ENCODE measurements at regions not wholly inside any gene's neighbourhood (a gene's known extent, or its start where the extent isn't known, plus 50 kb on each side); places are given as distances from the start of the nearest gene placed in this dataset.

DNA sequence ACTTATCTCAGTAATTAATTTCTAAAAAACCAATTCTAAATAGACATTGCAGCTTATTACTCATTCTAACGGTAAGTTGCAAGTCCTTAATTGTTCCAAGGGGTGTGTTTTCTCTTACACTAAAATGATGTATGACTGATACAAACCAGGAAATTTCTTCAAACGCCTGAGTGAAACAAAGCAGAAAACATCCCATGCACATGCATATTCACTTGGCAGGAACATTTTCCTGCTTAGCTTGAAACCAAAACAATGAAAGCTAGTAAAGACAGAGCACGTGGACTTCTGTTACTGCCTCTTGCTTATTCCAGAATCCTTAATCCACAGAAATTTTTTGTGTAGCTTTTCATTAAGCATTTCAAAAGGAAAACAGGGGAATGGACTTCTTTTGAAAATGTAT lies 187.7 kb downstream of the MTERF1 start:
- Histone ChIP-seq H4K20me1 (ENCODE audit: insufficient read depth) (no peaks in the 10 kb centered on the region), H3K27me3 (replicated peaks; ENCODE audit: insufficient read depth) (no peaks in the 10 kb centered on the region), H2AFZ (no peak overlapping the region), H3K4me1 (ENCODE audit: insufficient read depth) (peaks cover 18% of the 10 kb centered on the region; the same call in 1 of the 2 replicates), H3K9me3 (ENCODE audit: low read depth) (no peaks in the 10 kb centered on the region), H3K36me3 (ENCODE audit: low read depth) (no peaks in the 10 kb centered on the region), H3K9me2 (ENCODE audit: insufficient read depth) (no peaks in the 10 kb centered on the region), H3K27ac (no peak overlapping the region), H3K4me3 (no peak overlapping the region), H3K9ac (no peak overlapping the region), H3K79me2 (ENCODE audit: insufficient read depth) (no peaks in the 10 kb centered on the region), H3K4me2 (ENCODE audit: unreplicated experiment) (no peak overlapping the region), H3F3A (ENCODE audit: insufficient read depth) (peaks cover 16% of the 10 kb centered on the region; the same call in 1 of the 2 replicates)
- 10 to 14% methylated on average over 3 of the region's 3 CpGs for WGBS, 2 experiments (ENCODE audit: low coverage in 1 of 2, low lambda C conversion rate in 2 of 2, missing lambda C conversion rate in 2 of 2)
- in situ Hi-C loops (cut with MboI), result no loop called here
- TF ChIP-seq EZH2 (IDR thresholded peaks at IDR 0.05; ENCODE audit: insufficient read depth, poor library complexity, severe bottlenecking) (no peak), EZH2phosphoT487 (IDR thresholded peaks at IDR 0.05; ENCODE audit: insufficient read depth, low read depth) (no peak)
- peak; percentile 38 for DNase-seq

DNA sequence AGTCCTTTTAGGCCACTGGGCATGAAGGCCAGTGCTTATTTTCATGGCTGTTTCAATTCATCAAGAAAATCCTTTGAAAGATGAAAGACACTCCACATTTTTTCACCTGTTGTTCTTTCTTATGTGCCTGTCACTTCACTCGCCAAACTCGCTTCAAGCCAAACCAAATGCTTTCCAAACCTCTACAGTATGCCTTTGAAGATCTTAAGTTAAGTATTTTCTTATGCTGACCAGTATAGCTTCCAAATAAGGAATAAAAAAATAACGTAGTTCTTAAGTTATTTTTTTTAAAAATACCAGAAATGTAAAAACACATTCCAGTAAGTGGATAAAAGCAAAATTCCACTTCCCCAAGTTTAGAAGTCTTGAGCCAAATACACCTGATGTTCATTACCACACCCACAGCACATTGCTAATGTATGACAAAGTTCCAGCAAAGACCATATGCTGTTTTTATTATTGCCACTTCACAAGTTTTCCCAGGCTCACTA lies 186.1 kb downstream of the MTERF1 start:
- H3K4me2 ChIP-seq (ENCODE audit: unreplicated experiment), result no peak overlapping the region
- peaks cover 18% of the 10 kb centered on the region; the same call in 1 of the 2 replicates for H3K4me1 ChIP-seq (ENCODE audit: insufficient read depth)
- no peaks in the 10 kb centered on the region for H3K9me3 ChIP-seq (ENCODE audit: low read depth)
- no peaks in the 10 kb centered on the region for H3K79me2 ChIP-seq (ENCODE audit: insufficient read depth)
- no peak for TF ChIP-seq EZH2 (IDR thresholded peaks at IDR 0.05; ENCODE audit: insufficient read depth, poor library complexity, severe bottlenecking)
- no peak for TF ChIP-seq EZH2phosphoT487 (IDR thresholded peaks at IDR 0.05; ENCODE audit: insufficient read depth, low read depth)
- no peak overlapping the region for H3K27ac ChIP-seq
- H3K4me3 ChIP-seq, result no peak overlapping the region
- WGBS, 2 experiments (ENCODE audit: low coverage in 1 of 2, low lambda C conversion rate in 2 of 2, missing lambda C conversion rate in 2 of 2), result 25 to 38% methylated on average over 3 of the region's 3 CpGs
- H2AFZ ChIP-seq, result no peak overlapping the region
- no peaks in the 10 kb centered on the region for H3K36me3 ChIP-seq (ENCODE audit: low read depth)
- no peaks in the 10 kb centered on the region for H4K20me1 ChIP-seq (ENCODE audit: insufficient read depth)
- H3K9ac ChIP-seq, result no peak overlapping the region
- no peaks in the 10 kb centered on the region for H3K27me3 ChIP-seq (replicated peaks; ENCODE audit: insufficient read depth)
- H3F3A ChIP-seq (ENCODE audit: insufficient read depth), result peaks cover 16% of the 10 kb centered on the region; the same call in 1 of the 2 replicates
- in situ Hi-C loops (cut with MboI), result no loop called here
- DNase-seq, result peak; percentile 20
- H3K9me2 ChIP-seq (ENCODE audit: insufficient read depth), result no peaks in the 10 kb centered on the region

DNA sequence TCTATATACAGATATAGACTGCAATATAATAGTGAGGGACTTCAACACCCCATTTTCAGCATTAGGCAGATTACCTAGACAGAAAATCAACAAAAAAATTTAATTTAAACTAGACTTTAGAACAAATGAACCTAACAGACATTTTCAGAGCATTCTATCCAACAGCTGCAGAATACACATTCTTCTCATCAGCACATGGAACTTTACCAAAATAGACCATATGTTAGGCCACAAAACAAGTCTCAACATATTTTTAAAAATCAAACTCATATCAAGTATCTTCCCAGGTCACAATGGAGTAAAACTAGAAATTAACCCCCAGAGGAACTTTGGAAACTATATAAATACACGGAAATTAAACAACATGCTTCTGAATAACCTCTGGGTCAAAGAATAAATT lies 169.6 kb downstream of the MTERF1 start:
- H4K20me1 ChIP-seq (ENCODE audit: insufficient read depth), result no peaks in the 10 kb centered on the region
- no peaks in the 10 kb centered on the region for H3K79me2 ChIP-seq (ENCODE audit: insufficient read depth)
- no peaks in the 10 kb centered on the region for H3K4me1 ChIP-seq (ENCODE audit: insufficient read depth)
- DNase-seq, result no peak
- no peaks in the 10 kb centered on the region for H3K27me3 ChIP-seq (replicated peaks; ENCODE audit: insufficient read depth)
- no peak overlapping the region for H3K9ac ChIP-seq
- 16 to 24% methylated on average over 1 of the region's 1 CpG for WGBS, 2 experiments (ENCODE audit: low coverage in 1 of 2, low lambda C conversion rate in 2 of 2, missing lambda C conversion rate in 2 of 2)
- H3K27ac ChIP-seq, result no peak overlapping the region
- no peaks in the 10 kb centered on the region for H3F3A ChIP-seq (ENCODE audit: insufficient read depth)
- no peak for TF ChIP-seq EZH2 (IDR thresholded peaks at IDR 0.05; ENCODE audit: insufficient read depth, poor library complexity, severe bottlenecking)
- in situ Hi-C loops (cut with MboI), result no loop called here
- H3K36me3 ChIP-seq (ENCODE audit: low read depth), result no peaks in the 10 kb centered on the region
- no peak overlapping the region for H3K4me2 ChIP-seq (ENCODE audit: unreplicated experiment)
- no peak overlapping the region for H2AFZ ChIP-seq
- no peaks in the 10 kb centered on the region for H3K9me3 ChIP-seq (ENCODE audit: low read depth)
- no peak overlapping the region for H3K4me3 ChIP-seq
- no peaks in the 10 kb centered on the region for H3K9me2 ChIP-seq (ENCODE audit: insufficient read depth)

DNA sequence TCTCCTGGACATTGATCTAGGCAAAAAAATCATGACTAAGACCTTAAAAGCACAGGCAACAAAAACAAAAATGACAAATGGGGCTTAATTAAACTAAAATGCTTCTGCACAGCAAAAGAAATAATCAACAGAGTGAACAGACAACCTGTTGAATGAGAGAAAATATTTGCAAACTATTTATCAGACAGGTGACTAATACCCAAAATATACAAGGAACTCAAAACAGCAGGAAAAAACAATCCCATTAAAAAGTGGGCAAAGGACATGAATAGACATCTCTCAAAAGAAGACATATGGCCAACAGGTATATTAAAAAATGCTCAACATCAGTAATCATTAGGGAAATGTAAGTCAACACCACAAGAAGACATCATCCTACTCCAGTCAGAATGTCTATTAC lies 166.8 kb downstream of the MTERF1 start:
- no peak for DNase-seq
- H3K79me2 ChIP-seq (ENCODE audit: insufficient read depth), result no peaks in the 10 kb centered on the region
- no peaks in the 10 kb centered on the region for H4K20me1 ChIP-seq (ENCODE audit: insufficient read depth)
- 0 out of 2 replicates have a peak, but pooled peaks cover 9% of the 10 kb centered on the region for H3F3A ChIP-seq (ENCODE audit: insufficient read depth)
- no peaks in the 10 kb centered on the region for H3K9me3 ChIP-seq (ENCODE audit: low read depth)
- H2AFZ ChIP-seq, result no peak overlapping the region
- no peaks in the 10 kb centered on the region for H3K36me3 ChIP-seq (ENCODE audit: low read depth)
- TF ChIP-seq EZH2phosphoT487 (IDR thresholded peaks at IDR 0.05; ENCODE audit: insufficient read depth, low read depth), result no peak
- no peak for TF ChIP-seq EZH2 (IDR thresholded peaks at IDR 0.05; ENCODE audit: insufficient read depth, poor library complexity, severe bottlenecking)
- H3K4me2 ChIP-seq (ENCODE audit: unreplicated experiment), result no peak overlapping the region
- no peak overlapping the region for H3K27ac ChIP-seq
- no peaks in the 10 kb centered on the region for H3K27me3 ChIP-seq (replicated peaks; ENCODE audit: insufficient read depth)
- H3K9ac ChIP-seq, result no peak overlapping the region
- H3K4me3 ChIP-seq, result no peak overlapping the region
- H3K9me2 ChIP-seq (ENCODE audit: insufficient read depth), result no peaks in the 10 kb centered on the region
- in situ Hi-C loops (cut with MboI), result no loop called here
- H3K4me1 ChIP-seq (ENCODE audit: insufficient read depth), result peaks cover 13% of the 10 kb centered on the region

Data from GM23248 (cell line).